GM13976 (cell line): ENCODE measurements at regions not wholly inside any gene's neighbourhood (a gene's known extent, or its start where the extent isn't known, plus 50 kb on each side); places are given as distances from the start of the nearest gene placed in this dataset.
"Not testable (repeated sequence)": the region's sequence is repeated elsewhere in the genome, so short reads cannot be mapped to it uniquely, and the experiment has no call there.

Experiments used
- DNase-seq: peaks from one replicate; pipeline ENCODE4 v3.0.0; 2012; ENCODE audit warnings: low spot score
- in situ Hi-C: fragments of 300-500 bp; cut with MboI; formaldehyde crosslinking; loops from one replicate; pipeline ENCODE4 v1.12.0; 2022; ENCODE audit warnings: low sequenced_read_pairs, mixed read lengths, inconsistent platforms; ENCODE audit not compliant: unreplicated experiment
- TF ChIP-seq, protein P1 (sequence below): IDR thresholded peaks from 2 replicates; pipeline ENCODE4 v1.5.1; 2012; ENCODE audit warnings: borderline replicate concordance, mild to moderate bottlenecking; ENCODE audit not compliant: insufficient read depth; ENCODE audit errors: extremely low read depth, missing control alignments, control extremely low read depth

DNA sequence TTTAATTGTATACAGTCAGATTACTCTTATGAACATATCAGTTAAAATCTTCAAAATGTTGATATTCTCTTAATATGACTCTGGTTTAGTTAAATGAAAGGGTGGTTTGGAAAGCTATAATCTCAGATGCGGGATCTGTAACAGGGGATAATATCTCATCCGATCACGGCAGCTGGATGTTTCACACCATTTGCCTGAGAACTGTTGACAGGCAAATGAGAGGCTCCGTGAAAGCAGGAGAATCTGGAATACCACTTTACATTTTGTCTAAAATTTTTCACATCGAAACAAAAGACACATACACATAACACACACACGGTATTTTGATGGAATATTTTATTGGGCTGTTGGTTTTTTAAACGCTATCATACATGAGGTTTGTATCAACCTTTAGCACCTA, 518.6 kb upstream of the SLC39A10 start:
- TF ChIP-seq, protein P1, sequence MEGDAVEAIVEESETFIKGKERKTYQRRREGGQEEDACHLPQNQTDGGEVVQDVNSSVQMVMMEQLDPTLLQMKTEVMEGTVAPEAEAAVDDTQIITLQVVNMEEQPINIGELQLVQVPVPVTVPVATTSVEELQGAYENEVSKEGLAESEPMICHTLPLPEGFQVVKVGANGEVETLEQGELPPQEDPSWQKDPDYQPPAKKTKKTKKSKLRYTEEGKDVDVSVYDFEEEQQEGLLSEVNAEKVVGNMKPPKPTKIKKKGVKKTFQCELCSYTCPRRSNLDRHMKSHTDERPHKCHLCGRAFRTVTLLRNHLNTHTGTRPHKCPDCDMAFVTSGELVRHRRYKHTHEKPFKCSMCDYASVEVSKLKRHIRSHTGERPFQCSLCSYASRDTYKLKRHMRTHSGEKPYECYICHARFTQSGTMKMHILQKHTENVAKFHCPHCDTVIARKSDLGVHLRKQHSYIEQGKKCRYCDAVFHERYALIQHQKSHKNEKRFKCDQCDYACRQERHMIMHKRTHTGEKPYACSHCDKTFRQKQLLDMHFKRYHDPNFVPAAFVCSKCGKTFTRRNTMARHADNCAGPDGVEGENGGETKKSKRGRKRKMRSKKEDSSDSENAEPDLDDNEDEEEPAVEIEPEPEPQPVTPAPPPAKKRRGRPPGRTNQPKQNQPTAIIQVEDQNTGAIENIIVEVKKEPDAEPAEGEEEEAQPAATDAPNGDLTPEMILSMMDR = no peak
- DNase-seq = no peak
- in situ Hi-C loops = no loop called here

DNA sequence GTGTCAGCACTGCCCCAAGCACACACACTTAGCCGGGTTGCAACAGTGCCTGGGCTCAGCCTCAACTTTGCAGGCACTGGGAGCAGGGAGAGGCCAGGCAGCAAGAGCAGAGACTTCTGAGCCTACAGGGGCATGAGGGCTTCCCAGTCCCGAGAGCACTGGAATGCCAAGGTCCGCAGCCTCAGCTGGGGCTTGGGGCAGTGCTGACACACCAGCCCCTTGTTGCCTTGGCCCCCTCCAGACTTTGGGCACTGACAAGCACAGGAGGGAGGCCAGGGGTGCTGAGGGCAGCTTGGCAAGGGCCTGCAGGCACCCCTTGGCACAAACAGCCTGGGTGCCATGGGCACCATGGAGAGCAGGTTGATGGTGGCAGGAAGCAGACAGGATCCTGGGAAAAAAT, 531.1 kb upstream of the SLC39A10 start:
- in situ Hi-C loops, DNase-seq: not testable (repeated sequence)

GRCh38 chr2:195124391-195125079, 532.5 kb upstream of the SLC39A10 start:
- in situ Hi-C loops = no loop called here
- TF ChIP-seq, protein P1 = no peak
- no peak for DNase-seq

DNA sequence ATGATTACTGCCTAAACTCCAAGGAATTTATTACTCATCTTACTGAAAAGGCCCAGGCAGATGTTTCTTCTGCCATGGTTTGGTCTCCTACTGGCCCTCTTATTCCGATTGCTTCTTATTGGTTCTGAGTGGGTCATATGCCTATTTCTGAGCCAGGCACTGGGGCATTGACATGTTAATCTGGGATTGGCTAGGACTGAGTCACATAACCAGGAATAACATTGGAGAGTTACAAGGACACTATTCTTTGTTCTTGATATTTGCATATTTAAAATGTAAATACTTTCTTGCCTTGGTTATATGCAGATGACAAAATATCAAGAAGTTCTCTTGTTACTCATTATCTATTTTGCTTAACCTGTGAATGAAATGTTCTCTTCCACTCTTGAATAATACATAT, 534.4 kb upstream of the SLC39A10 start:
- in situ Hi-C loops = no loop called here
- TF ChIP-seq, protein P1 = no peak
- no peak for DNase-seq

DNA sequence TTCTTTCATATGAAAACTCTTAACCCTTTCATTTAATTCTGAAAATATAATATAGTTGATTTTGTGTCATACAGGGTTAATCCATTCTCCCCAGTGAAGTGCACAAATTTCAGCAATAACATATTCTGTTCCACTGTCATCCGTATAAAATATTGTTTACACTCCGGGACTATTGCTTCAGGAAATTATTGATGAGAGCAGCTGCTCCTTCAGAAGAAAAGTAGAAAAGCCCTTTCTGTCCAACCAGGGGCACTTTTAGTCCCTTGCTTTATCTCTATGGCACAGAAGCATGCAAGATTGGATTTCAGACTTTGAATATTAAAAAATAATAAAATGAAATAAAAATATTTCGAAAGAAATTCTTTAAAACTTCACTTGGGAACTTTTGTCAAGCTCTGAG, 535.7 kb upstream of the SLC39A10 start:
- TF ChIP-seq, protein P1 = no peak
- no peak for DNase-seq
- in situ Hi-C loops = no loop called here

- TF ChIP-seq, protein P1 = no peak
- DNase-seq = no peak
- in situ Hi-C loops = no loop called here
Measured at GRCh38 chr2:195119231-195119630, 537.8 kb upstream of the SLC39A10 start.

- in situ Hi-C loops = no loop called here
- no peak for DNase-seq
Measured at GRCh38 chr2:195118276-195118675, 538.8 kb upstream of the SLC39A10 start.

More at GRCh38 chr2:195118276-195118675, 538.8 kb upstream of the SLC39A10 start:
- TF ChIP-seq, protein P1 = no peak
